ENCODE measurements at regions not wholly inside any gene's neighbourhood (a gene's known extent, or its start where the extent isn't known, plus 50 kb on each side); places are given as distances from the start of the nearest gene placed in this dataset.
"Not testable (repeated sequence)": the region's sequence is repeated elsewhere in the genome, so short reads cannot be mapped to it uniquely, and the experiment has no call there.

- DNase-seq (ENCODE audit: low spot score in 2 of 2): no peak
- H3K4me1 ChIP-seq: peaks cover 0 to 3% of the 10 kb centered on the region in 2 donors
- no peak overlapping the region for H3K4me3 ChIP-seq
- H3K36me3 ChIP-seq: no peaks in the 10 kb centered on the region
- H3K9me3 ChIP-seq: peaks cover 0 to 9% of the 10 kb centered on the region in 2 donors
- no peak overlapping the region for H3K27ac ChIP-seq
- no peak for TF ChIP-seq CTCF (IDR thresholded peaks at IDR 0.05)
- intact Hi-C loops (cut with DNase I): no loop called here
- no peaks in the 10 kb centered on the region for H3K27me3 ChIP-seq
Measured at GRCh38 chr7:113338071-113338696, 219.8 kb upstream of the SMIM30 start.

- H3K4me3 ChIP-seq; H3K9me3 ChIP-seq; H3K36me3 ChIP-seq; H3K4me1 ChIP-seq; intact Hi-C loops (cut with DNase I); H3K27me3 ChIP-seq; H3K27ac ChIP-seq; DNase-seq (ENCODE audit: low spot score in 2 of 2): not testable (repeated sequence)
Measured at GRCh38 chr7:113336838-113337237, 218.5 kb upstream of the SMIM30 start.

GRCh38 chr7:113331155-113331898 lies 213.0 kb upstream of the SMIM30 start:
- Histone ChIP-seq H3K27me3 (no peaks in the 10 kb centered on the region), H3K9me3 (no peaks in the 10 kb centered on the region), H3K27ac (no peak overlapping the region), H3K36me3 (no peaks in the 10 kb centered on the region), H3K4me1 (no peaks in the 10 kb centered on the region), H3K4me3 (no peak overlapping the region)
- no peak for DNase-seq (ENCODE audit: low spot score in 2 of 2)
- no peak for TF ChIP-seq CTCF (IDR thresholded peaks at IDR 0.05)
- intact Hi-C loops (cut with DNase I): no loop called here

GRCh38 chr7:113321201-113321600 lies 202.8 kb upstream of the SMIM30 start:
- intact Hi-C loops (cut with DNase I): no loop called here

GRCh38 chr7:113320419-113320818 lies 202.1 kb upstream of the SMIM30 start:
- no peak for DNase-seq (ENCODE audit: low spot score in 2 of 2)
- intact Hi-C loops (cut with DNase I): no loop called here

More at GRCh38 chr7:113321201-113321600, 202.8 kb upstream of the SMIM30 start:
- no peak for TF ChIP-seq CTCF (IDR thresholded peaks at IDR 0.05)
- H3K36me3 ChIP-seq: no peaks in the 10 kb centered on the region
- H3K4me1 ChIP-seq: no peaks in the 10 kb centered on the region
- H3K27me3 ChIP-seq: no peaks in the 10 kb centered on the region
- H3K9me3 ChIP-seq: no peaks in the 10 kb centered on the region
- no peak overlapping the region for H3K4me3 ChIP-seq
- no peak overlapping the region for H3K27ac ChIP-seq
- DNase-seq (ENCODE audit: low spot score in 2 of 2): no peak

More at GRCh38 chr7:113320419-113320818, 202.1 kb upstream of the SMIM30 start:
- no peak for TF ChIP-seq CTCF (IDR thresholded peaks at IDR 0.05)
- Histone ChIP-seq H3K27ac (no peak overlapping the region), H3K36me3 (no peaks in the 10 kb centered on the region), H3K9me3 (no peaks in the 10 kb centered on the region), H3K4me3 (no peak overlapping the region), H3K27me3 (no peaks in the 10 kb centered on the region), H3K4me1 (no peaks in the 10 kb centered on the region)

All from ascending aorta (tissue), 2 donors.